ENCODE measurements at regions not wholly inside any gene's neighbourhood (a gene's known extent, or its start where the extent isn't known, plus 50 kb on each side); places are given as distances from the start of the nearest gene placed in this dataset.
"Not testable (repeated sequence)": the region's sequence is repeated elsewhere in the genome, so short reads cannot be mapped to it uniquely, and the experiment has no call there.

- Histone ChIP-seq H3K9me3 (no peaks in the 10 kb centered on the region), H3K27ac (no peak overlapping the region), H3K27me3 (replicated peaks; ENCODE audit: insufficient read depth) (no peaks in the 10 kb centered on the region), H3K4me1 (replicated peaks) (no peaks in the 10 kb centered on the region), H3K4me3 (no peak overlapping the region), H3K36me3 (no peaks in the 10 kb centered on the region)
- no peak for DNase-seq (ENCODE audit: low spot score)
- 25% methylated on average over 2 of the region's 2 CpGs for WGBS
- intact Hi-C loops (cut with DNase I) = no loop called here
- TF ChIP-seq POLR2AphosphoS5 (IDR thresholded peaks at IDR 0.05) = no peak
- no peak for TF ChIP-seq CTCF (IDR thresholded peaks at IDR 0.05)
- TF ChIP-seq POLR2A (IDR thresholded peaks at IDR 0.05) = no peak
These were observed 239.2 kb upstream of the CWC22 start for GRCh38 chr2:180246268-180246667.

GRCh38 chr2:180240774-180241173 lies 233.7 kb upstream of the CWC22 start:
- no peaks in the 10 kb centered on the region for H3K36me3 ChIP-seq
- no peak overlapping the region for H3K27ac ChIP-seq
- no peaks in the 10 kb centered on the region for H3K9me3 ChIP-seq
- no peaks in the 10 kb centered on the region for H3K4me1 ChIP-seq (replicated peaks)
- intact Hi-C loops (cut with DNase I) = no loop called here
- no peaks in the 10 kb centered on the region for H3K27me3 ChIP-seq (replicated peaks; ENCODE audit: insufficient read depth)
- DNase-seq (ENCODE audit: low spot score) = no peak
- no peak overlapping the region for H3K4me3 ChIP-seq
- TF ChIP-seq POLR2AphosphoS5 (IDR thresholded peaks at IDR 0.05) (no peak), POLR2A (IDR thresholded peaks at IDR 0.05) (no peak), CTCF (IDR thresholded peaks at IDR 0.05) (peak in 1 of 4 experiments; percentile 24)

GRCh38 chr2:180238729-180239128 lies 231.6 kb upstream of the CWC22 start:
- H3K9me3 ChIP-seq = no peaks in the 10 kb centered on the region
- no peaks in the 10 kb centered on the region for H3K27me3 ChIP-seq (replicated peaks; ENCODE audit: insufficient read depth)
- no peak overlapping the region for H3K27ac ChIP-seq
- TF ChIP-seq CTCF (IDR thresholded peaks at IDR 0.05) (no peak), POLR2AphosphoS5 (IDR thresholded peaks at IDR 0.05) (no peak), POLR2A (IDR thresholded peaks at IDR 0.05) (no peak)
- intact Hi-C loops (cut with DNase I) = no loop called here
- DNase-seq (ENCODE audit: low spot score) = no peak
- H3K36me3 ChIP-seq = no peaks in the 10 kb centered on the region
- no peaks in the 10 kb centered on the region for H3K4me1 ChIP-seq (replicated peaks)
- no peak overlapping the region for H3K4me3 ChIP-seq
- WGBS = 75% methylated on average over 8 of the region's 8 CpGs

GRCh38 chr2:180236061-180236460 lies 229.0 kb upstream of the CWC22 start:
- DNase-seq (ENCODE audit: low spot score); H3K4me3 ChIP-seq; intact Hi-C loops (cut with DNase I); H3K27me3 ChIP-seq (replicated peaks; ENCODE audit: insufficient read depth); H3K27ac ChIP-seq; H3K4me1 ChIP-seq (replicated peaks); H3K36me3 ChIP-seq; H3K9me3 ChIP-seq: not testable (repeated sequence)
- WGBS = 90% methylated on average over 3 of the region's 3 CpGs

GRCh38 chr2:180235506-180235905 lies 228.4 kb upstream of the CWC22 start:
- H3K36me3 ChIP-seq; H3K4me1 ChIP-seq (replicated peaks); DNase-seq (ENCODE audit: low spot score); H3K27me3 ChIP-seq (replicated peaks; ENCODE audit: insufficient read depth); H3K9me3 ChIP-seq; H3K27ac ChIP-seq; H3K4me3 ChIP-seq; intact Hi-C loops (cut with DNase I): not testable (repeated sequence)
- WGBS = 93% methylated on average over 4 of the region's 4 CpGs

GRCh38 chr2:180234991-180235390 lies 227.9 kb upstream of the CWC22 start:
- intact Hi-C loops (cut with DNase I); H3K27ac ChIP-seq; H3K4me1 ChIP-seq (replicated peaks); DNase-seq (ENCODE audit: low spot score); H3K36me3 ChIP-seq; H3K27me3 ChIP-seq (replicated peaks; ENCODE audit: insufficient read depth); H3K9me3 ChIP-seq; H3K4me3 ChIP-seq: not testable (repeated sequence)
- 89% methylated on average over 5 of the region's 5 CpGs for WGBS

- 32% methylated on average over 1 of the region's 1 CpG for WGBS
These were observed 223.9 kb upstream of the CWC22 start for GRCh38 chr2:180231015-180231414.

More at GRCh38 chr2:180231015-180231414, 223.9 kb upstream of the CWC22 start:
- Histone ChIP-seq H3K4me3 (no peak overlapping the region), H3K9me3 (no peaks in the 10 kb centered on the region), H3K36me3 (no peaks in the 10 kb centered on the region), H3K4me1 (replicated peaks) (no peaks in the 10 kb centered on the region), H3K27ac (no peak overlapping the region), H3K27me3 (replicated peaks; ENCODE audit: insufficient read depth) (no peaks in the 10 kb centered on the region)
- TF ChIP-seq CTCF (IDR thresholded peaks at IDR 0.05) (no peak), POLR2AphosphoS5 (IDR thresholded peaks at IDR 0.05) (no peak)
- intact Hi-C loops (cut with DNase I) = no loop called here
- no peak for DNase-seq (ENCODE audit: low spot score)
